Kidney capillary endothelial cell (primary cell): ENCODE measurements at regions not wholly inside any gene's neighbourhood (a gene's known extent, or its start where the extent isn't known, plus 50 kb on each side); places are given as distances from the start of the nearest gene placed in this dataset.
"Not testable (repeated sequence)": the region's sequence is repeated elsewhere in the genome, so short reads cannot be mapped to it uniquely, and the experiment has no call there.

Experiments used
- DNase-seq: peaks from one replicate; pipeline ENCODE4 v3.0.0-alpha.2; 2018; ENCODE audit warnings: low spot score

DNA sequence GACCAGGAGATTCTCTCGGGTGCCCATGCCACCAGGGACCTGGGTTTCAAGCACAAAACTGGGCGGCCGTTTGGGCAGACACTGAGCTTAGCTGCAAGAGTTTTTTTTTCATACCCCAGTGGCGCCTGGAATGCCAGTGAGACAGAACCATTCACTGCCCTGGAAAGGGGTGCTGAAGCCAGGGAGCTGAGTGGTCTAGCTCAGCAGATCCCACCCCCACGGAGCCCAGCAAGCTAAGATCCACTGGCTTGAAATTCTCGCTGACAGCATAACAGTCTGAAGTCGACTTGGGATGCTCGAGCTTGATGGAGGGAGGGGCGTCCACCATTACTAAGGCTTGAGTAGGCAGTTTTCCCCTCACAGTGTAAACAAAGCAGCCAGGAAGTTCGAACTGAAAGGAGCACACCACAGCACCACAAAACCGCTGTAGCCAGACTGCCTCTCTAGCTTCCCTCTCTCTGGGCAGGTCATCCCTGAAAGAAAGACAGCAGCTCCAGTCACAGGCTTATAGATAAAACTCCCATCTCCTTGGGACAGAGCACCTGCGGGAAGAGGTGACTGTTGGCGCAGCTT is 157.7 kb downstream of the GIPC2 start:
- DNase-seq: not testable (repeated sequence)

DNA sequence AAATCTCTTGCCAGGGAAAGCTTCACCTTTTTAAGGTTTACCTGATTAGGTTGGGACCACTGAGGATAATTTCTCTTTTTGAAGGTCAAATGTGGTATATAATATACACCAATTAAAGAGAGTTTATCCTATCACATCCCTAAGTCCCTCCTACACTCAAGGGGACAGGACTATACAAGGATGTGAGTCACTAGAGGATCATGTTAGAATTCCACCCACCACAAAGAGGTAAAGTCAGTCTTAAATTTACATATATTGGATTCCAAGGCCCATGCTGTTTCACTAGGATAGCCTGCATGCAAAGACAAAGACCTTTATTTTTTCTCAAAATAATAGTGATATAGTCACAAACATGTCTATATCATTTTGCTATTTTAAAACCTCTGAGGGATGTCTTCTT is 164.4 kb downstream of the GIPC2 start:
- DNase-seq: no peak

DNA sequence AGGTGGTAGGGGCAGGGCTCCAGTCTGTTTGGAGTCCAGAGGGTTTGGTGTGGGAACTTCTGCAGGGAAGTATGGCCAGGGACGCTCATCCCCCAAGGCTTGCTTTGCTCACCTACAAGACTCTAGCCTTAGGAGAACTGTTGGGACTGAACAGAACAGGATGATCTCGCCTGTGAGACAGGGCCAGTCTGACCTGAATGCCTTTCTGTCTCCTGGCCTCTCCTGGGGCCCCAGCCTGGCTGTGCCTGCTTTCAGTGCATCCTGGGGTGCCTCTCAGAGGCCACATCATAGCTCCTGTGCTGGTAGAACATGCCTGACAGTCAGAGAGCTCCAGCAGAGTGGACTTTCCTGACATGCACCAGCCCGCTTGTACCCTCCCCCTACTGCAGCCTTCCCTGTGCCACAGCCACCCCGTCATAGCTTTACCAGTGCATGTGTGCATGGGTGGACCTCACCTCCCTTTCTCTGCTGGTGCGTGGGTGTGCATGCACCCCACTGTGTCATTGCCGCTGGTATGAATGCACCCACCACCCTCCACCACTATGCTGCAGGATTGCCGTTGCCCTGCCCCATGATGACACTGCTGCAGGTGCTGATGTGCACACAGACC is 165.8 kb downstream of the GIPC2 start:
- no peak for DNase-seq

DNA sequence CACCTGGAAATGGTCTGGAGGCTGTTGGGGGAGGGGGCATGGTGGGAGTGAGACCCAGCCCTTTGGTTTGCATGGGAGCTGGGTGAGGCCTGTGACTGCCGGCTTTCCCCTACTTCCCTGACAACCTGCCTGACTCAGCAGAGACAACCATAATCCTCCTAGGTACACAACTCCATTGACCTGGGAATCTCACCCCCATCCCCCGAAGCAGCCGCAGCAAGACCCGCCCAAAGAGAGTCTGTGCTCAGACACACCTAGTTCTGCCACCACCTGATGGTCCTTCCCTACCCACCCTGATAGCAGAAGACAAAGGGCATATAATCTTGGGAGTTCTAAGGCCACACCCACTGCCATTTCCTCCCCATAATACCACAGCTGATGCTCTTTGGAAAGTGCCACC is 168.6 kb downstream of the GIPC2 start:
- DNase-seq: no peak

DNA sequence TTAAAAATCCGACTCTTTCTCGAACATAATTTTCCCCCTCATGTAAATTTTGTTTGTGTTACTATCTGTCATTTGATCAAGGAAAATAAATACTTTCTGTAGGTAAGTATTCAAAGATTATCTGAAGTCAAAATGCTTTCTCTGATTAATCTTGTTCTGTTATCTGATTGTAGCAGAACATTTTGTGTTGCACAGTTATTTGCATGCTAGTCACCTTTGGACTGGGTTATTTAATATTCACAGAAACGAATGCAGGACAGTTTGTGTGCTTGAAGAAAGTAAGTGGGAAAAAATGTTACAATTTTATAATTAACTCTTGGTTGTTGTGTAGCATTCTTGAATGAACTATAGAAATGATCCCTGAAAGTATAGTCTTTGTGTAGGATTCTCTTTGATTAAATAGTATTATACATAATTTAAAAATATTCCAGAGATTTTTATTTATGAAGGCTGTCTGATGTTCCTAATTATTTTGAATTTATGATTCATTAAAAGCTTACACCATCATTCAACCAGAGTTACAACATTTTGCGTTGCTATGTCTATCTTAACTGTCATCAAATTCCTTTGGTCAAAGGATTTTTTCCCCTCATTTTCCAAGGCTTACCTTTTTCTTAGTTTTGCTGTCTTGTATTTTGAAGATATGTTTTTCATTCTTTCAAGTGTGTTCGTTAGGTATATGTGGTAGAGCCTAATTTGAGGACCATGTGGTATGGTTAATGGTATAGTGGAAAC is 176.6 kb downstream of the GIPC2 start:
- DNase-seq: no peak

DNA sequence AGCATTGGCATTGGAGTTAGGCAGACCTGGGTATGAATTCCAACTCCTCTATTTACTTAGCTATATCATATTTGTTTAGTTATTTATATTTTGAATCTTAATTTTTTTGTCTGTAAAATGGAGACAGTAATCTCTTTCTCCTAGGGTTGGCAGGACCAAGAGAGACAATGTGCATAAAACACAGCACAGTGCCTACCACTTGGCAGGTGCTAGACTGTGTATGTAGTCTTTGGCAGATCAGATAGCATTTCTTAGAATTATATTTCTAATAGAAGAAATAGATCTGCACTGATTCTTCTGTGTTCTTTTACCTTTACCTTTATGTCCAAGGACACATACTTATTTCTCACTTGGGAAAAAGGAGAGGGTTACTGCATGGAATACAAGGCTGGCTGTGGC is 177.2 kb downstream of the GIPC2 start:
- DNase-seq: no peak

DNA sequence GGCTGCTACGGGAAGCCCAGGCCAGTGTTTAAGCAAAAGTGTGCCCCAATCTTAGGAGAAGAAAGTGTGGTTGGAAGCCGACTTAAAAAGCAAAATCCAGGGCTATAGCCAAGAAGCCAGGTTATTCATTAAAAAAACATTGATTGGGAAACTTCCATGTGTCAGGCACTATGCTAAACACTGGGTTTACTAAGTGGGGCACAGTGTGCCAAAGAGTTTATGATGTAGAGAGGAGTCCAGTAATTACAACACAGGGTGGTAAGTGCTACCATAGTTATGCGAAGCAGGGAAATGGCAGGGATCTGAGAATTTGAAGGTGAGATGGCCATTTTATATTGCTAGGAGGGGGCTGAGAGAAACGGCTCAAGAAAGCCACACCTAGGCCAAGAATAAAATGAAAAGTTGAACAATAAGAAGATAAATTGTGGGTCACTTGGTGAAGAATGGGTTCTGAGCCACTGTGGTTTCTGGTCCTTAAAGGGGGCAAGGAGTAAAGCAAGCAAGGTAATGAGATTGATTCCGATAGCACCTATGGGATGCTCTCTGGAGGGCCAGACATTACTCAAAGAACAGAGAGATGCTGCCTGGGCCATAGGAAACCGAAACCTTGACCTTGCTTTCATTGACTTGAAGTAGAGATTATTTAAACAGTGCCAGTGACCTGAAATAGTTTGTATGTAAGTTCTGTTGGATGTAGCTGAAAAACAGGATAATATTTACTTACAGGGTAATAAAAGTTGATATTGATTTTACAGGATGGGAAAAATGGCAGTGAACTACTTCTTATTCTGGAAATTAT is 177.8 kb downstream of the GIPC2 start:
- no peak for DNase-seq

DNA sequence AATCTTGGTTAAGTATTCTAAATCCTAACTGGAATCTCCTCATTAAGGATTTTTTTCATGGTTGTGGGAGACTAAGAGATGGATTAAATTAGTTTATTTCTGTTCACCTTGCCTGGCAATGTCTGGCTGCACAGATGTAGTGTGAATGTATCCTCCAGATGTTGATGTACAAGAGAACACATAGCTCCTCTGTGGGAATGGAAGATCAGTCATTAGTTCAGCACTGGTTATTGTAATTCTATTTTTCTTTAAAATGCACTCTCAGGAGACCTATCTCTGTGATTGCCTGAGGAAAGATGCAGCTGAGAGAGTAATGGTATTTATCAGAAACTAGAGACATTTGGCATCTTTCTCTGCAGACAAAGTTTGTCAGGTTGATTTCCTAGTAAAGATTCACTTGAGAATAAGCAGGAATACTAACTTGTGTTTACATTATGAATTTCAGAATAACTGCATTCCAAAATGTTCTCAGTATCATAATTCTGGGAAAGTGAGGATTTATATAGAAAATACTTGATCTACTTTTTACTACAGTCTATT is 178.6 kb downstream of the GIPC2 start:
- DNase-seq: no peak

DNA sequence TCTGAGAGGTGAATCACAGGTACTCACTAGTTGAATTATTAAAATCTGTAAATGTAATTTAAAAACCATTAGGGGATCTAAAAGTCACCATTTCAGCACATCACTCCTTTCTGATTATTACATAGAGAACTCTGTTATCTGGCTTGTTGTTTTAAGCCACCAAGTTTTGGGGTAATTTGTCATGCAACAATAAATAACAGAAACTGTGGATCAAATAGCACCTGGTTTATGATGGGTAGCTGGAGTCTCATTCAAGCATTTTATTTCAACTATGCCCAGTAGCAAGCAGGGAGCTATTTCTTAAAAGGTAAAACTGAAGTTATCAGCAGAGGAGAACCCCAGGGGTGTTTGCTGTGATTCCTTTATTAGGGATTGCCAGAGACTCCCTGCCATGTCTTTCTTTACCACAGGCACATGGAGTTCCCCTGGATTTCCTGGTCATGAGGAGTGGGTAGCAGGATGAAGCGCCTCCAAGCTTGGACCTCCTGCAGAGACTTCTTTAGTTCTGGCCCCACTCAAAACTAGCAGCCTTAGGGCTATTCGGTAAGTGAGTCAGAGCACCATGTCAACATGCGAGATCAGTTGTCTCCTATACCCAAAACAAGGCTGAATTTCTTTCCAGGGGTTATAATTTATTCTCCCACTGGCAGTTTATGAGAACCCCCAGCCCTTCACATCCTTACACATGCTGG is 179.2 kb downstream of the GIPC2 start:
- DNase-seq: no peak

DNA sequence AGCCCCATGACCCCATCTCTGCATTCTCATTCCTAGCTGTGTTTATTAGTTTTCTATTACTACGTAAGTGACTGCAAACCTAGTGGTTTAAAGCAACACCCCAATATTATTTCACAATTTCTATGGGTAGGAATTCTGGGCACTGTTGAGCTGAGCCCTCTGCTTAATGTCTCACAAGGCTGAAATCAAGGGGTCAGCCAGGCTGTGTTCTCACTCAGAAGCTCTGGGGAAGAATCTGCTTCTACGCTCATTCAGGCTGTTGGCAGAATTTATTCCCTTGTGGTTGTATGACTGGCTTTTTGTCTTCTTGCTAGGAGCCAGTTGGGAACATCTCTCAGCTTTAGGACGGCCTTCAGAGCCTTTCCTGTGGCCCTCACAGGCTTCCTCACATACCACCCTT is 181.0 kb downstream of the GIPC2 start:
- no peak for DNase-seq

DNA sequence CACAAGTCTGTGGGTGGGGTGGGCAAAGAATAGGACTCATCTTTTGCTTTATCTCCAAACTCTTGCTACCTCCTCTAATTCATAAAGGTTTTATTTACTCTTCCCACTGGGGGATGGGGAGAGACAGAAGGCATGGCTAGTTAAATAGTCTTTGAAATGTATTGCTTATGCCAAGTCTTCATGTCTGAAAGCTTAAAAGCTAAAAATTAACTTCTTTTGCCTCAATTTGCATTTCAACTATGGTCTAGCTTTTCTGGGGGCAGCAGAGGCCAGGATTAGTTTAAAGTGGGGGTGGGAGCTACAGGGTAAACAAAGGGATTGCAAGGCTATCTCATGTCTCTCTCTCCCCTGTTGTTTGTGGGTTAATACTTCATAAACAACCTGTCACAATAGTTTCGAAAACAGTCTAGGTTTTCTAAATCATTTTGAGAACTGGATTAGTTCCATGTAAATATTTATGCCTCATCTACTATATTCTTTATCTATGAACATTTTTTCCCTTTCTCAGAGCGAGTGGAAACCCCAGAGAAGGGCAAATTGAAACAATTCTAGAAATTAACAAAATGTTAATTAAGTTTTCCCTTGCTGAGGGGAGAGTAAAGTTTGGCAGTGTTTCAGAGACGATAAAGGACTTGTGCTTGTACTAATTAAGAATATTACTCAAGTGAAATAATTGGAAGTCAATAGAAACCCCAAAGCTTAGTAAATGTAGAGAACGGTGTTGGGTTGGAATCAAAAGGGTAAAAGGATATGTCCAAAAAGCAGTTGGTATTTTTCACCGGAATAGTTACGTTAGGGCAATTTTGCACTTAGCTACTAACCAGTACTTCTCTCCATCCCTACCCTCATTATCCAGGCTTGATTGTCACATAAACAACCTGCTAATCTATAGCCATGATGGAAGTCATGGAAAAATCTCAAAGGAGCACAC is 182.2 kb downstream of the GIPC2 start:
- DNase-seq: no peak

DNA sequence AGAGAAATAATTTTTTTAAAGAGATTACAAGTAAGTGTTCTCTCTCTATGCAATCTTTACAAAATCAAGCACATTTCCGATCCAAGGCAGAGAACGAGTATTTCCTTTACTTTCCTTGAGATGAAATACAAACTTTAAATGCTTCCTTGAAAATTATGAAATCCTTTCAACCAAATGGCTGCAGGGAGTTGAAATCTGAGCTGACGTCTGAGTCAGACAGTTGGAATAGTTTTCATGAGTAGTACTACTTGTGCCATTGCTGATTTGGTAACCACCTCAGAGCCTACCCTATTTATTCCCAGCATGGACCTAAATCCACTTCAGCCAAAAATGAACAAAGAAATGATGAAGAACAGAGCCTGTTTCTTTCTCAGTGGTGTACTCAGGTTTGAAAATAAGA is 183.6 kb downstream of the GIPC2 start:
- no peak for DNase-seq

DNA sequence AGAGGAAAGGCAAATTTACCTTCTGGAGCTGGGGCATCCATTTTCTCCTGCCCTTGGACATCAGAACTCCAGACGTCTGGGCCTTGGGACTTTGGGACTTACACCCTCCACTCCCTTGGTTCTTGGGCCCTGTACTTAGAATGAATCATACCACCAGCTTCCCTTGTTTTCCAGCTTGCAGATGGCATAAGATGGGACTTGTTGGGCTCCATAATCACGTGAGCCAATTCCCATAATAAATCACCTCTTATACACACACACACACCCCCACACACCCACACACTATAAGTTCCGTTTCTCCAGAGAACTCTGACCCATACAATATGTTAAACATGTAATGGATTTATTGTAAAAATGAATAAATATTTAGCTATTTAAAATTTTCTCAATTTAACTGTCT is 185.7 kb downstream of the GIPC2 start:
- no peak for DNase-seq

DNA sequence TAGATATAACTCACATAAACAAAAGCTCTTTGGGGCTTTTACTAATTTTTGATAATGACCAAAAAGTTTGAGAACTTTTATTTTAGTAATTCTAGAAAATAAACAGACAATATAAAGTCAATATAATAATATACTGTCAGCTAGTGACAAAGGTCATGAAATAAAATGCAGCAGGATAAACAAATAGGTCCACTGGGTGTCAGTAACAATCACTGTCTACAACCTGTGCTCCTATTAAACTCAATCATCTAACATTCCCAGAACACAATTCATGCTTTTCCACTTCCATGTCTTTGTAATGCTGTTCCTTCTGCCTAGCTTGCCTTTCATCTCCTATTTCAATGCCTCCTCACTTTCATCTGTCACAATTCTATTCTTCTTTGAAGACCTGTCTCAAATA is 186.1 kb downstream of the GIPC2 start:
- no peak for DNase-seq

DNA sequence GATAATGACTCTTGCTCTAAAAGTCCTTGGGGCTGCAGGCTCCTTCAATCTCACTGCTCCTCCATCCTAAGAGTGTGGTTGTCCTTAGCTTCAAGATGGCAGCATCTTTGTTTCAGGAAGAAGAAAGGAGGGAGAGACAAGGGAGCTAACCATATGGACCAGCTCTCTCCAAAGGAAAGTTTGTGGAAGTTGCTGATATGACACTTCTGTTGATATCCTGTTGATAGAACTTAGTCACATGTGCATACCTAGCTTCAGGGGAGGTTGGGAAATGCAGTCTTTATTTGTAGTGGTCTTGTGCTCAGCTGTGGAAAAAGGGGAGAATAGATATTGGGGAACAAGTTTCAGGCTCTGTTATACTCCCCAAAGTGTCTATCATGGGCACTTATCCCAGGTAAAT is 186.9 kb downstream of the GIPC2 start:
- DNase-seq: no peak

DNA sequence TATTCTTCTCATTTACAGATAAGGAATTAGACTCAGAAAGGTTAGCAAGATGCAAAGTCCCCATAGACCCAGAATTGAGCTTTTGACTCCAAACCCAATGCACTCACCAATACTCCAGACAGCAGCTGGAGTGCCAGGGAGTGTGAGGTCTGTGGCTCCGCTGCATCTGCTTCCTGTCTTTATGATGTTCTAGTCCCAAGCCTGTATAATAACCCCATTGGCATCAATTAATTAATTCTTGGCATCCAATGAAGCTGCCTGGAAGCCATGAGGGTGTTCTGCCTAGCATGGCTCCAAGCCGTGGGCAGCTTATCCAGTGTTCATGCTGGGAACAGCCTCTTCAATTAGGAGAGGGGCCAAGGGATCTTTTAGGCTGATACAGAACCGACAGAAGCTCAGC is 188.7 kb downstream of the GIPC2 start:
- no peak for DNase-seq

DNA sequence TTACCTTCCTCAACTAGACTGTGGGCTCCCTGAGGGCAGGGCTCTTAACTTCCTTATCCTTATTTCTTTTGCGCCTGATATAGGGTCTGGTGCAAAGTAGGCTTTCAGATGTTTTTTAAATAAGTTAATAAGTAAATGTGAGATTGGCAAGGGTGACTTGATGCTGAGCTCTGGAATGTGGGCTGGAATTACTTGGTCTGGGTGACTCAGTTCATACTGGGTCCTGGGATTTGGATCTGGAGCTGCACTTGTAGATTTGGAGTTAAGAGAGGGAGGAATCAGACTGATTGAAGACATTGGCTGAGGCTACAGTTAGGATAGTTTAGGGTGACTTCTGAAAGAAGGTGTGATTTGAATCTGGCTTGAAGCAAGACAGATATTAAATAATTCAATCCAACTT is 190.9 kb downstream of the GIPC2 start:
- no peak for DNase-seq

DNA sequence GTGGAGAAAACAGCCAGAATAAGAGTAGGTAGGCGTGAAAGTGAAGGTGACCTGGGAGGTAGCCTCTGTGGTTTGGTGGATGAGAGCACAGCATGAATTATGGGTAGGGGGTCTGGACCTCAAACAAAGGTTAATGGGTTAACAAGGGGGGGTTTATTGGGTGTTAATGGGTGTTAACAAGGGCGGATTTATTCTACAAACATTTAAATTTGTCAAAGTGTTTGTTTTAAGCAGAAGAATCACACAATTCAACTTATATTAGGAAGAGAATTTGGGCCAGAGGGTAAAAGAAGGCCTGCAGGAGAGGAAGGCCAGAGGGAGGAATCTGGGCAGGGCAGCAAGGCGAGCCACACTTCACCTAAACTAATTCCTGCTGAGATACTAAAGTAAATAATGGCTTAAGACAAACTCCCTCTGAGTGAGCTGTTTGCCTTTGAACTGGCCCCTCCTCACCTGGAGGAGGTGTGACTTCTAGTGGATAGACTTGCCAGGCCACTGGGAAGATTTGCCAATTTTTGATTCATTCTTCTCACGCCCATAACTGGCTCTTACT is 191.7 kb downstream of the GIPC2 start:
- no peak for DNase-seq

DNA sequence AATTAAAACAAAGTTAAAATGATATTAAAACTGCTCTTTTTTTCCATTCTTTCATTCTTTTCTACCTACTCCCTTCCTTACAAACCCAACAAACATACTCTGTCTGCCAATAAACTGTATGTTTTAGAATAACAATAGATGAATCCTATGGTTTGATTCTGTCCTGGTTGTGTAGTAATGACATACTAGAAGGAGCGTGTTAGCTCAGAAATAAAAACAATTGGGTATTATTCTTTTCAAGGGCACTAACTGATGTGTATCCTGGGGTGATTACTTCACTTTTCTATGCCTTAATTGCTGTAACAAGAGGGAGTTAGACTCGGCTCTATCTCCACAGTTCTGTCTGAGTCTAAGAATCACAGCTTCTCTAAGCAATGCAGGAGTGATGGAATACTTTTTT is 194.4 kb downstream of the GIPC2 start:
- DNase-seq: no peak

DNA sequence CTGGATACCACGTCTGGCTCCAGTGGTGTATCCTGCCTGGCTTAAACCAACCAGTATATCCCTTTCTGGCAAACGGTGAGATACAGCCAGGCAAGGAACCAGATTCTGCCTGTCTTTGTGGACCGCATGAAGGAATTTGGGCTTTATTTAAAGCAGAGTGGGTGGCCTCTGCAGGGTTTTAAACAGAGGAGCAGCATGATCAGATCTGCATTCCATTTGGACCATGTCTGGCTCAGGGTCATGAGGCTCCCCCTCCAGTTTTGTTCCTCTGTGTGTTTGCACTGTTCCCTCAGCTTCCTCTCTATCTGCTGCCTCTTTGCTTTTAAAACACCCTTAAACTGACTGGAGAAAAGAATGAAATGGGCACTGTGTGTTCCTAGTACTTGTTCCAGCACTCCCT is 195.0 kb downstream of the GIPC2 start:
- no peak for DNase-seq

DNA sequence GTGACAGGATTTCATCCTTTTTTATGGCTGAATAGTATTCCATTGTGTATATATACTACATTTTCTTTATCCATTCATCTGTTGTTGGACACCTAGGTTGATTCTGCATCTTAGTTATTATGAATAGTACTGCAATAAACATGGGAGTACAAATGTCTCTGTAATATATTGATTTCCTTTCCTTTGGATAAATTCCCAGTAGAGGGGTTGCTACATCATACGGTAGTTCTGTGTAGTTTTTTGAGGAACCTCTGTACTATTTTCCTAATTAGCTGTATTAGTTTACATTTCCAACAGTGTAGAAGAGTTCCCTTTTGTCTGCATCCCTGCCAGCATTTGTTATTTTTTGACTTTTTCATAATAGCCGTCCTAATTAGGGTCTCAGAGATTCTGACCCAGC is 201.3 kb downstream of the GIPC2 start:
- no peak for DNase-seq
